HG03039 (cell line): ENCODE measurements at regions not wholly inside any gene's neighbourhood (a gene's known extent, or its start where the extent isn't known, plus 50 kb on each side); places are given as distances from the start of the nearest gene placed in this dataset.
"Not testable (repeated sequence)": the region's sequence is repeated elsewhere in the genome, so short reads cannot be mapped to it uniquely, and the experiment has no call there.

Experiments used
- ATAC-seq: cut with Tn5 transposase; IDR thresholded peaks from one replicate; pipeline ENCODE4 v1.9.1; 2021; ENCODE audit warnings: mild to moderate bottlenecking, moderate library complexity; ENCODE audit not compliant: unreplicated experiment

- no peak for ATAC-seq
Observed at GRCh38 chr6:14545496-14545895, 427.9 kb downstream of the CD83 start.

- no peak for ATAC-seq
Observed at GRCh38 chr6:14546036-14546435, 428.5 kb downstream of the CD83 start.

- no peak for ATAC-seq
Observed at GRCh38 chr6:14547284-14547998, 429.9 kb downstream of the CD83 start.

GRCh38 chr6:14549304-14549770 is 431.8 kb downstream of the CD83 start:
- ATAC-seq, result no peak

GRCh38 chr6:14549871-14550270 is 432.3 kb downstream of the CD83 start:
- ATAC-seq, result no peak

GRCh38 chr6:14550410-14550809 is 432.8 kb downstream of the CD83 start:
- ATAC-seq, result no peak

- no peak for ATAC-seq
Observed at GRCh38 chr6:14550822-14551221, 433.2 kb downstream of the CD83 start.

- not testable (repeated sequence) for ATAC-seq
Observed at GRCh38 chr6:14551601-14552000, 434.0 kb downstream of the CD83 start.

GRCh38 chr6:14552891-14553290 is 435.3 kb downstream of the CD83 start:
- ATAC-seq, result no peak

- no peak for ATAC-seq
Observed at GRCh38 chr6:14553515-14553914, 435.9 kb downstream of the CD83 start.

- no peak for ATAC-seq
Observed at GRCh38 chr6:14555804-14556203, 438.2 kb downstream of the CD83 start.

- no peak for ATAC-seq
Observed at GRCh38 chr6:14559746-14560536, 442.4 kb downstream of the CD83 start.

GRCh38 chr6:14561563-14561962 is 444.0 kb downstream of the CD83 start:
- ATAC-seq, result not testable (repeated sequence)

- ATAC-seq, result no peak
Observed at GRCh38 chr6:14567842-14568241, 450.3 kb downstream of the CD83 start.

- ATAC-seq, result no peak
Observed at GRCh38 chr6:14569394-14569793, 451.8 kb downstream of the CD83 start.

GRCh38 chr6:14569874-14570273 is 452.3 kb downstream of the CD83 start:
- ATAC-seq, result not testable (repeated sequence)

GRCh38 chr6:14571001-14571400 is 453.4 kb downstream of the CD83 start:
- no peak for ATAC-seq

GRCh38 chr6:14571746-14572145 is 454.2 kb downstream of the CD83 start:
- ATAC-seq, result no peak

- ATAC-seq, result no peak
Observed at GRCh38 chr6:14573267-14573666, 455.7 kb downstream of the CD83 start.

GRCh38 chr6:14573703-14574290 is 456.2 kb downstream of the CD83 start:
- ATAC-seq, result no peak

- no peak for ATAC-seq
Observed at GRCh38 chr6:14575961-14576360, 458.4 kb downstream of the CD83 start.

GRCh38 chr6:14578994-14579393 is 461.4 kb downstream of the CD83 start:
- no peak for ATAC-seq
